DND-41 (cell line): ENCODE measurements at regions not wholly inside any gene's neighbourhood (a gene's known extent, or its start where the extent isn't known, plus 50 kb on each side); places are given as distances from the start of the nearest gene placed in this dataset.

Experiments used
- EZH2 ChIP-seq: IDR thresholded peaks from 3 replicates; pipeline ENCODE4 v1.6.1; 2012; ENCODE audit warnings: borderline replicate concordance, low read depth, mild to moderate bottlenecking, moderate library complexity, low read length, inconsistent platforms; ENCODE audit not compliant: severe bottlenecking
- TF ChIP-seq, protein P1 (sequence below): IDR thresholded peaks from 2 replicates; pipeline ENCODE4 v1.5.1; 2012; ENCODE audit warnings: borderline replicate concordance, low read length, moderate library complexity, mild to moderate bottlenecking; ENCODE audit not compliant: poor library complexity, severe bottlenecking; ENCODE audit errors: extremely low read depth

DNA sequence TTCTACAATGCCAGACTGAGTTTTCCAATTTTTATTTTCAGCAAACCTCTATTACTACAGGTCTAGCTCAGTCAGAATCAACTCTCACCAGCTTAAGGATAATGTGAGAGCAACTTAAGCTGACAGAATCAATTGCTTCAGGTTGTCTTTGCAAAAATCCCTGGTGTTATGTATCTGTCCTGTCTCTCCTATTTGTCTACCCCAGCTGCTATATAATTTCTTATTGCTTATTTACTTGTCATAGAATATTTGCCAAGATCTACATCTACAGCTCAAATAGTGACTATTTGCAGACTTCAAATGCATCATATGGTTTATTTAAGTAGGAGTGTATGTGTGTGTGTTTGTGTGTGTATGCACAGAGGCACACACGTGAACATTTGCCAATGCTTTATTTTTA, 54.1 kb downstream of the FOXG1 start:
- TF ChIP-seq, protein P1, sequence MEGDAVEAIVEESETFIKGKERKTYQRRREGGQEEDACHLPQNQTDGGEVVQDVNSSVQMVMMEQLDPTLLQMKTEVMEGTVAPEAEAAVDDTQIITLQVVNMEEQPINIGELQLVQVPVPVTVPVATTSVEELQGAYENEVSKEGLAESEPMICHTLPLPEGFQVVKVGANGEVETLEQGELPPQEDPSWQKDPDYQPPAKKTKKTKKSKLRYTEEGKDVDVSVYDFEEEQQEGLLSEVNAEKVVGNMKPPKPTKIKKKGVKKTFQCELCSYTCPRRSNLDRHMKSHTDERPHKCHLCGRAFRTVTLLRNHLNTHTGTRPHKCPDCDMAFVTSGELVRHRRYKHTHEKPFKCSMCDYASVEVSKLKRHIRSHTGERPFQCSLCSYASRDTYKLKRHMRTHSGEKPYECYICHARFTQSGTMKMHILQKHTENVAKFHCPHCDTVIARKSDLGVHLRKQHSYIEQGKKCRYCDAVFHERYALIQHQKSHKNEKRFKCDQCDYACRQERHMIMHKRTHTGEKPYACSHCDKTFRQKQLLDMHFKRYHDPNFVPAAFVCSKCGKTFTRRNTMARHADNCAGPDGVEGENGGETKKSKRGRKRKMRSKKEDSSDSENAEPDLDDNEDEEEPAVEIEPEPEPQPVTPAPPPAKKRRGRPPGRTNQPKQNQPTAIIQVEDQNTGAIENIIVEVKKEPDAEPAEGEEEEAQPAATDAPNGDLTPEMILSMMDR: no peak
- no peak for TF ChIP-seq EZH2
